Choroid plexus epithelial cell (primary cell): ENCODE measurements at regions not wholly inside any gene's neighbourhood (a gene's known extent, or its start where the extent isn't known, plus 50 kb on each side); places are given as distances from the start of the nearest gene placed in this dataset.
"Not testable (repeated sequence)": the region's sequence is repeated elsewhere in the genome, so short reads cannot be mapped to it uniquely, and the experiment has no call there.

ENCODE experiments used
- DNase-seq: peaks from one replicate; pipeline ENCODE4 v3.0.0-alpha.2; 2010; ENCODE audit warnings: low read depth
- H3K4me3 ChIP-seq: 2 replicates; pipeline ENCODE4 v1.5.1; 2011; ENCODE audit warnings: low read depth, mild to moderate bottlenecking, control low read depth, low read length, moderate library complexity
- TF ChIP-seq, protein P1 (sequence below): conservative IDR thresholded peaks from 2 replicates; pipeline ENCODE4 v1.5.1; 2011; ENCODE audit warnings: low read depth, mild to moderate bottlenecking, control low read depth, inconsistent platforms, low read length, moderate library complexity

- TF ChIP-seq, protein P1, sequence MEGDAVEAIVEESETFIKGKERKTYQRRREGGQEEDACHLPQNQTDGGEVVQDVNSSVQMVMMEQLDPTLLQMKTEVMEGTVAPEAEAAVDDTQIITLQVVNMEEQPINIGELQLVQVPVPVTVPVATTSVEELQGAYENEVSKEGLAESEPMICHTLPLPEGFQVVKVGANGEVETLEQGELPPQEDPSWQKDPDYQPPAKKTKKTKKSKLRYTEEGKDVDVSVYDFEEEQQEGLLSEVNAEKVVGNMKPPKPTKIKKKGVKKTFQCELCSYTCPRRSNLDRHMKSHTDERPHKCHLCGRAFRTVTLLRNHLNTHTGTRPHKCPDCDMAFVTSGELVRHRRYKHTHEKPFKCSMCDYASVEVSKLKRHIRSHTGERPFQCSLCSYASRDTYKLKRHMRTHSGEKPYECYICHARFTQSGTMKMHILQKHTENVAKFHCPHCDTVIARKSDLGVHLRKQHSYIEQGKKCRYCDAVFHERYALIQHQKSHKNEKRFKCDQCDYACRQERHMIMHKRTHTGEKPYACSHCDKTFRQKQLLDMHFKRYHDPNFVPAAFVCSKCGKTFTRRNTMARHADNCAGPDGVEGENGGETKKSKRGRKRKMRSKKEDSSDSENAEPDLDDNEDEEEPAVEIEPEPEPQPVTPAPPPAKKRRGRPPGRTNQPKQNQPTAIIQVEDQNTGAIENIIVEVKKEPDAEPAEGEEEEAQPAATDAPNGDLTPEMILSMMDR = no peak
- no peak for DNase-seq
Measured at GRCh38 chr5:66277981-66278380, 133.9 kb downstream of the SREK1 start.

DNA sequence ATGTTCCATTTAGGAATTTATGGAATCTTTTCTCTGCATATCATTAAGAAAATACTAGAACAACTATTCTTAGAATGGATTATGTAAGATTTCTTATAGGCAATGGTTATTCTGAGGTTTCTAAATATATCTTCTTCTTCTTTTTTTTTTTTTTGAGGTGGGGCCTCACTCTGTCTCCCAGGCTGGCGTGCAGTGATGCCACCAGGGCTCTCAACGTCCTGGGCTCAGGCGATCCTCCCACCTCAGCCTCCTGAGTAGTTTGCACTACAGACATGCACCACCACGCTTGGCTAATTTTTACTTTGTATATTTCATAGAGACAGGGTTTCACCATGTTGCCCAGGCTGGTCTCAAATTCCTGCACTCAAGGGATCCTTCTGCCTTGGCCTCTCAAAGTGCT lies 137.2 kb downstream of the SREK1 start:
- no peak for DNase-seq
- TF ChIP-seq, protein P1 = no peak
- no peak overlapping the region for H3K4me3 ChIP-seq

More at GRCh38 chr5:66277981-66278380, 133.9 kb downstream of the SREK1 start:
- no peak overlapping the region for H3K4me3 ChIP-seq

GRCh38 chr5:66284588-66285342 lies 140.7 kb downstream of the SREK1 start:
- TF ChIP-seq, protein P1 = no peak
- no peak overlapping the region for H3K4me3 ChIP-seq
- no peak for DNase-seq

GRCh38 chr5:66285343-66285922 lies 141.3 kb downstream of the SREK1 start:
- DNase-seq = no peak
- TF ChIP-seq, protein P1 = no peak
- no peak overlapping the region for H3K4me3 ChIP-seq

GRCh38 chr5:66291771-66292170 lies 147.7 kb downstream of the SREK1 start:
- TF ChIP-seq, protein P1 = no peak
- no peak overlapping the region for H3K4me3 ChIP-seq
- DNase-seq = no peak

- H3K4me3 ChIP-seq, DNase-seq: not testable (repeated sequence)
Measured at GRCh38 chr5:66293851-66294250, 149.8 kb downstream of the SREK1 start.

- TF ChIP-seq, protein P1 = no peak
- no peak for DNase-seq
- no peak overlapping the region for H3K4me3 ChIP-seq
Measured at GRCh38 chr5:66299463-66299862, 155.4 kb downstream of the SREK1 start.
